IMR-90 (cell line): ENCODE measurements at regions not wholly inside any gene's neighbourhood (a gene's known extent, or its start where the extent isn't known, plus 50 kb on each side); places are given as distances from the start of the nearest gene placed in this dataset.

Source experiments
- ATAC-seq: fragments of 200-7000 bp; cut with Tn5 transposase; 2 replicates; pipeline ENCODE4 v1.9.1; 2020; ENCODE audit warnings: low read depth, mild to moderate bottlenecking, moderate library complexity
- BruUV-seq: library from RNA; stranded (reverse); fragments of 400-500 nt; replicated peaks from 2 replicates; lab custom pipeline; 2021; lab: Mats Ljungman, UMichigan
- CTCF ChIA-PET: fragments of 300-600 bp; formaldehyde crosslinking; extraction: SDS; loops from one replicate; lab custom pipeline; 2021; ENCODE audit warnings: antibody characterized with exemption; lab: Yijun Ruan, JAX
- POLR2A ChIA-PET: fragments of 300-600 bp; sonication (Branson Sonifier 250); formaldehyde crosslinking; loops from one replicate; lab custom pipeline; 2022; ENCODE audit warnings: antibody characterized with exemption; ENCODE audit not compliant: unreplicated experiment; lab: Charles Lee
- DNase-seq: peaks from one replicate; pipeline ENCODE4 v3.0.0; 2013
- H2AFZ ChIP-seq: replicated peaks from 2 replicates; pipeline ENCODE3; 2013; ENCODE audit warnings: low read length, mild to moderate bottlenecking; ENCODE audit not compliant: poor library complexity
- H2AK5ac ChIP-seq: 2 replicates; pipeline ENCODE4 v1.6.1; 2013; ENCODE audit warnings: low read depth, low read length, inconsistent platforms
- H2AK9ac ChIP-seq: replicated peaks from 2 replicates; pipeline ENCODE3; 2013; ENCODE audit warnings: mild to moderate bottlenecking, low read depth, low read length, moderate library complexity; ENCODE audit not compliant: poor library complexity
- H2BK120ac ChIP-seq: 2 replicates; pipeline ENCODE4 v1.6.1; 2013; ENCODE audit warnings: low read depth, low read length, inconsistent platforms
- H2BK15ac ChIP-seq: 3 replicates; pipeline ENCODE4 v1.6.1; 2013; ENCODE audit warnings: low read depth, low read length, inconsistent platforms
- H2BK20ac ChIP-seq: 2 replicates; pipeline ENCODE4 v1.6.1; 2013; ENCODE audit warnings: low read depth, mild to moderate bottlenecking, inconsistent platforms, low read length, moderate library complexity
- H2BK5ac ChIP-seq: 2 replicates; pipeline ENCODE4 v1.6.1; 2013; ENCODE audit warnings: mild to moderate bottlenecking, low read depth, low read length, inconsistent platforms; ENCODE audit not compliant: poor library complexity, severe bottlenecking
- H3K14ac ChIP-seq: replicated peaks from 2 replicates; pipeline ENCODE4 v1.6.1; 2013; ENCODE audit warnings: low read depth, low read length, inconsistent platforms
- H3K18ac ChIP-seq: 2 replicates; pipeline ENCODE4 v1.6.1; 2013; ENCODE audit warnings: low read depth, low read length, control low read depth
- H3K23ac ChIP-seq: 2 replicates; pipeline ENCODE4 v1.6.1; 2013; ENCODE audit warnings: low read depth, low read length, inconsistent platforms
- H3K27ac ChIP-seq: 2 replicates; pipeline ENCODE4 v1.5.1; 2013; ENCODE audit warnings: mild to moderate bottlenecking, control low read depth, low read length; ENCODE audit not compliant: insufficient read depth
- H3K27me3 ChIP-seq: 2 replicates; pipeline ENCODE4 v1.6.1; 2013; ENCODE audit warnings: low read length; ENCODE audit not compliant: control insufficient read depth, insufficient read depth
- H3K36me3 ChIP-seq: 2 replicates; pipeline ENCODE4 v1.6.1; 2013; ENCODE audit warnings: low read length, mixed read lengths; ENCODE audit not compliant: control insufficient read depth, insufficient read depth
- H3K4ac ChIP-seq: 2 replicates; pipeline ENCODE4 v1.6.1; 2013; ENCODE audit warnings: low read depth, low read length, inconsistent platforms
- H3K4me1 ChIP-seq: 2 replicates; pipeline ENCODE4 v1.6.1; 2013; ENCODE audit warnings: low read length, mixed read lengths; ENCODE audit not compliant: control insufficient read depth, insufficient read depth
- H3K4me2 ChIP-seq: 2 replicates; pipeline ENCODE4 v1.6.1; 2013; ENCODE audit warnings: low read depth, mild to moderate bottlenecking, control low read depth, low read length, moderate library complexity
- H3K4me3 ChIP-seq: 2 replicates; pipeline ENCODE4 v1.5.1; 2013; ENCODE audit warnings: low read depth, mild to moderate bottlenecking, control low read depth, low read length, moderate library complexity; ENCODE audit not compliant: insufficient read depth
- H3K56ac ChIP-seq: 2 replicates; pipeline ENCODE4 v1.6.1; 2013; ENCODE audit warnings: low read length, inconsistent platforms; ENCODE audit not compliant: insufficient read depth; ENCODE audit errors: extremely low read depth
- H3K79me1 ChIP-seq, 2 experiments: 2 replicates each; pipeline ENCODE4 v1.6.1; 2013; ENCODE audit warnings: low read length in 2 of 2, inconsistent platforms in 1 of 2, low read depth in 1 of 2
- H3K9ac ChIP-seq: 2 replicates; pipeline ENCODE4 v1.6.1; 2013; ENCODE audit warnings: low read depth, low read length, control low read depth
- H3K9me1 ChIP-seq: 2 replicates; pipeline ENCODE4 v1.6.1; 2013; ENCODE audit warnings: low read length, inconsistent platforms; ENCODE audit not compliant: insufficient read depth
- H3K9me3 ChIP-seq: 2 replicates; pipeline ENCODE4 v1.6.1; 2013; ENCODE audit warnings: low read length; ENCODE audit not compliant: control insufficient read depth, insufficient read depth
- H4K20me1 ChIP-seq: 2 replicates; pipeline ENCODE4 v1.6.1; 2013; ENCODE audit warnings: low read length, inconsistent platforms; ENCODE audit not compliant: insufficient read depth
- H4K5ac ChIP-seq: 2 replicates; pipeline ENCODE4 v1.6.1; 2013; ENCODE audit warnings: mild to moderate bottlenecking, low read depth, low read length, control low read depth
- H4K8ac ChIP-seq, 2 experiments: 2 replicates each; pipeline ENCODE4 v1.6.1; 2013; ENCODE audit warnings: low read depth in 2 of 2, low read length in 2 of 2, control low read depth in 1 of 2, inconsistent platforms in 1 of 2
- H4K91ac ChIP-seq: 2 replicates; pipeline ENCODE4 v1.6.1; 2013; ENCODE audit warnings: low read depth, low read length, inconsistent platforms; ENCODE audit not compliant: insufficient read depth
- BHLHE40 ChIP-seq: fragments of 150-350 bp; IDR thresholded peaks from 2 replicates; pipeline ENCODE4 v1.6.1; 2016; ENCODE audit warnings: mild to moderate bottlenecking, low read depth, low read length
- CEBPB ChIP-seq: IDR thresholded peaks from 2 replicates; pipeline ENCODE4 v1.6.1; 2012; ENCODE audit warnings: low read depth, low read length, improper control_type of control experiment
- MAZ ChIP-seq: IDR thresholded peaks from 2 replicates; pipeline ENCODE4 v1.6.1; 2012; ENCODE audit warnings: low read depth, mild to moderate bottlenecking, low read length, improper control_type of control experiment, moderate library complexity, borderline replicate concordance
- RFX5 ChIP-seq: IDR thresholded peaks from 2 replicates; pipeline ENCODE4 v1.8.0; 2012; ENCODE audit warnings: low read depth, mild to moderate bottlenecking, low read length, moderate library complexity
- SMC3 ChIP-seq: fragments of 150-350 bp; IDR thresholded peaks from 2 replicates; pipeline ENCODE4 v1.6.1; 2016; ENCODE audit warnings: low read depth, mild to moderate bottlenecking, antibody characterized with exemption, low read length, moderate library complexity
- WGBS, 2 experiments: methylation state at CpG; one replicate each; pipeline versions ENCODE4 v1.1.5 to v1.1.7; 2013; ENCODE audit warnings: missing lambda C conversion rate in 2 of 2; ENCODE audit not compliant: insufficient read length in 1 of 2; ENCODE audit errors: extremely low coverage in 2 of 2; 5-methylcytosine and 5-hydroxymethylcytosine counted together
- dilution Hi-C: fragments of 300-500 bp; cut with HindIII; formaldehyde crosslinking; loops from one replicate; pipeline ENCODE4 v1.14.3; 2018; ENCODE audit warnings: low sequenced_read_pairs; ENCODE audit not compliant: unreplicated experiment
- in situ Hi-C: fragments of 300-500 bp; cut with MboI; formaldehyde crosslinking; loops from 3 replicates; pipeline ENCODE4 v1.14.3; 2019; ENCODE audit warnings: low sequenced_read_pairs, inconsistent platforms, mixed read lengths
- intact Hi-C: fragments of 100-400 bp; cut with micrococcal nuclease; formaldehyde crosslinking; loops from 2 replicates; pipeline ENCODE4 v1.10.0; 2022

DNA sequence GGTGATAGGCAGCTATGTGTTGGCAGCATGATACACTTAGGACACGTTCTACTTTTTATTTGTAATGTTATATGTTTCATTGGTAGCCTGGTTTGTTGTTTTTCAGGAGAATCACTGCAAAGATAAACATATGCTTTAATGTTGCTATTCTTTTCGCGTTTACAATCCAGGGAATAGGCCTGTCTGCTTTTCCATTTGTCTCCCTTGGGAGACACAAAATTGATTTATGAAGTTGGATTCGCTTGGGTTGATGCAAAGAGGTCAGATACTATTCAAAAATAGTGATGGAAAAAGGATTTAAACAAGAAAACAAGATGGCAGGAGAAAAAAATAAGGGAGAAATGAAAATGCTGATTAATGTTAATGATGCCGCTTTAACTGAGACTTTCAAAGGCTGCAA is 179.5 kb upstream of the SOX4 start:
- no peak overlapping the region for H3K4me3 ChIP-seq
- no peaks in the 10 kb centered on the region for H3K36me3 ChIP-seq
- no peaks in the 10 kb centered on the region for H3K4me1 ChIP-seq
- no peak for DNase-seq
- no peak overlapping the region for H4K91ac ChIP-seq
- H2AK9ac ChIP-seq, result no peak overlapping the region
- TF ChIP-seq CEBPB, result no peak
- no peak for TF ChIP-seq BHLHE40
- TF ChIP-seq RFX5, result no peak
- no peak for TF ChIP-seq SMC3
- TF ChIP-seq MAZ, result no peak
- no peak overlapping the region for H3K23ac ChIP-seq
- H3K79me1 ChIP-seq, result no peaks in the 10 kb centered on the region
- no peak overlapping the region for H3K14ac ChIP-seq
- no peaks in the 10 kb centered on the region for H3K27me3 ChIP-seq
- H3K27ac ChIP-seq, result no peak overlapping the region
- no peak overlapping the region for H2BK120ac ChIP-seq
- no peak overlapping the region for H3K18ac ChIP-seq
- no peak overlapping the region for H4K8ac ChIP-seq
- H3K56ac ChIP-seq, result no peak overlapping the region
- WGBS, 2 experiments, result 73% methylated on average over 3 of the region's 5 CpGs; no CpG with 5 or more reads in 1 of the 2 experiments
- H2BK15ac ChIP-seq, result no peak overlapping the region
- no peaks in the 10 kb centered on the region for H4K20me1 ChIP-seq
- H2BK5ac ChIP-seq, result no peak overlapping the region
- no peak overlapping the region for H3K4ac ChIP-seq
- H3K4me2 ChIP-seq, result no peak overlapping the region
- H3K9me3 ChIP-seq, result no peaks in the 10 kb centered on the region
- intact Hi-C loops (no loop called here), dilution Hi-C loops (no loop called here), in situ Hi-C loops (no loop called here)
- BruUV-seq, result no TSS peak
- H2AK5ac ChIP-seq, result no peak overlapping the region
- ChIA-PET CTCF (no interaction called here), POLR2A (no interaction called here)
- no peak overlapping the region for H4K5ac ChIP-seq
- ATAC-seq, result no peak
- H2BK20ac ChIP-seq, result no peak overlapping the region
- H3K9me1 ChIP-seq, result no peaks in the 10 kb centered on the region
- no peak overlapping the region for H3K9ac ChIP-seq
- no peak overlapping the region for H2AFZ ChIP-seq
